Middle frontal gyrus (tissue), 1 donor: ENCODE measurements at regions not wholly inside any gene's neighbourhood (a gene's known extent, or its start where the extent isn't known, plus 50 kb on each side); places are given as distances from the start of the nearest gene placed in this dataset.

Experiments used
- DNase-seq: peaks from one replicate; pipeline ENCODE4 v3.0.0-alpha.2; 2015; ENCODE audit warnings: low spot score; ENCODE audit errors: extremely low spot score

- DNase-seq, result no peak
Measured at GRCh38 chr6:159443417-159443920, 249.6 kb downstream of the SOD2 start.

- no peak for DNase-seq
Measured at GRCh38 chr6:159441704-159441981, 251.4 kb downstream of the SOD2 start.

- DNase-seq, result no peak
Measured at GRCh38 chr6:159440911-159441703, 251.9 kb downstream of the SOD2 start.

DNA sequence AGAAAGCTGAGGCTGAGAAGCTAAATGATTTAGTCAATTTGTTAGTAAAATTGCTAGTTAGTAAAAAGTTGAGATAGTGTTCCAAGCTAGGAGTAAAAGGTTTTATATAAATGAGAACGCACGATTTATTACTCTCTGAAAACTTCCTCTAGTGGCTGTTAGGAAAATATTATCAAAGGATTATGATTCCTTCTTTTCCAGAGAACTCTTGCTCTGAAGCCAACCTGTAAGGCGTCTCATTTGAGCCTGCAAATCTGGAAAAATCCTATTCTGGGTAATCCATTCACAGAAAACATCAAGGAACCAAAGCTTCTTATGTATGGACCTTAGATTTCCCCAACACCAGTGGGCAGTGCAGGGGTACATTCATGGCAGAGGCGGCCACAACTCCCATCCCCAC, 252.7 kb downstream of the SOD2 start:
- no peak for DNase-seq

DNA sequence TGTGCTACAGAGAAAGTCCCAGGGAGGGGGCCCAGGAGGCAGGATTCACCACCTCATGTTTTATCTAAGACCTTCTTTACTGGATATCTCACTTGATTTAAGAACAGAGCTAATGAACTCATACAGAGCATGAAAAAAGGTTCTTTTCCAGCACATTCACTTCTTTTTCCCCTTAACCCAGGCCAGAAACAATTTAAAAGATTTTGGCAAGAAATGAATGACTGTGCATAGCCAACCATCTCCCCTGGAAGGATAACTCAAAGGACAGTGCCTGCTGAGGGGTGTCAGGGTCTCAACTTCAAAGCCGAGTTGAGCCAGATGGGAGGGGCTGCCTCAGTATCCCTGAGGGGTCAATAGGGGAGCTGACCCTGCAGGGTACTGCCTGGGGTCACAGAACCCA, 253.4 kb downstream of the SOD2 start:
- DNase-seq, result no peak

DNA sequence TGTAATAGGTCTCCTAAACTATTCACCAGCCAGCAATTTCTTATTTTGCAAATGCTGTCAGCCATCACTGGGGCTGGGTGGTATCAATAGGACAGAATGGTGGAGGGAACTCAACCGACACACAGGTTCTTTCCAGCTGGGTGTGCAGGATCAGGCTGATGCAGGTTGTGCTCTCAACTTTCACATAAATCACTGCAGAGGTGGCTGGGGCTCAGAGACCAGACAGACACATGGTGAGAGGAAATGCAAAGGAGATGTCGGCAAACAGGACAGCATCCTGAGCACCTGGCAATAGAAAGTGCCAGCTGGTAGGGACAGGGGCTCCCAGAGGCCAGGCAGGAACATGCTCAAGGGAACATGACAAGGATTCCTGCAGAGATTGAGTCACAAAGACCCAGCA, 254.9 kb downstream of the SOD2 start:
- no peak for DNase-seq

DNA sequence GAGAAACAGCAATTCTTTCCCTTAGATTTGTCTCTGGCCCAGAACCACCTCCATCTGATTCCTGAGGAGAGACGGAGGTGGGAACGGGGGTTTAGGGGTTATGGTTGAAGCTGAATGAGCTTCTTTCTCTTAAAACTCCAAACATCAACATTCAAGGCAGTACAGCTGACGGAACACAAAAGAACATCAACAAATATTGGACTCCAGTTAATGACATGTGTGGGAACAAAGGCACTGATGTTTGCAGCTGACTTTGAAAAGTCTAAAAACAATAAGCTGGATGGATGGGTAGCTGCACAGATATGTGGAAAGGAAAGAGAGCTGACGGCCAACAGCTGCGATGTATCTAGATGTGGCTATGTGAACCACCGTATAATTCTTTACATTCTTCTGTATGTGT, 256.5 kb downstream of the SOD2 start:
- no peak for DNase-seq

DNA sequence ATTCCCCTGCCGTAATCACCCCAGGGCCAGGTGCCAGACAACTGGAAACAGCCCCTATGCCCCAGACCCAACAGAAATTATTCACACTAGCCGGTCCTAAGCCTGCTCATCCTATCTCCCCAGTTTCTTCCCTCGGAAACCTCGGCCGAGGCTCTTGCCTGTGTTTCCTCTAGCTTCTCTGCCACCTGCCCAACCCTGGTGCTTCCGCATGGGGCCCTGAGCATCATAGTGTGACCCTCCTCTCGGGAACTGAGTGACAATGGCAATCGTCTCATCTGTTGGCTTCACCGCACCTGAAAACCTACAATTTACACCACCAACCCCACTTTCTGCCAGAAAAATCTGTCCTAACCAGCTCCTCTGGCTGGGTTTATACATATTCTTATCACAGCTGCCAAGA, 257.3 kb downstream of the SOD2 start:
- DNase-seq, result no peak

- no peak for DNase-seq
Measured at GRCh38 chr6:159434410-159434809, 258.6 kb downstream of the SOD2 start.

GRCh38 chr6:159433550-159433949, 259.5 kb downstream of the SOD2 start:
- no peak for DNase-seq

DNA sequence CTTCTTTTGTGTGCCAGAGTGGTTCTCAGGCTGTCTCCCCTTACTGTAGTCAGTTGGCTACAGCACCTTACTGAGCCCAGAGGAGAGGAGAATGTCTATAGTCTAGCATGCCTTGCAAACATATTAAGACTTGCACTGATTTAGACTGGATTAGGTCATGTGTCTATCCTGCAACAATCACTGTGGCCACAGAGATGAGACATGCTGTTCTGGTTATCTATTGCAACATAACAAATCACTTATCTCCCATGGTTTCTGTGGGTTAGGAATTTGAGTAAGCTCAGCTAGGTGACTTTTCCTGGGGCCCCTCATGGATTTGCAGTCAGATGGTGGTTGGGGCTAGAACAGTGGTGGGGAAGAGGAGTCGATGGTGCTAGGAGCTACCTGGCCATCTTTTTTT, 261.3 kb downstream of the SOD2 start:
- DNase-seq, result no peak

DNA sequence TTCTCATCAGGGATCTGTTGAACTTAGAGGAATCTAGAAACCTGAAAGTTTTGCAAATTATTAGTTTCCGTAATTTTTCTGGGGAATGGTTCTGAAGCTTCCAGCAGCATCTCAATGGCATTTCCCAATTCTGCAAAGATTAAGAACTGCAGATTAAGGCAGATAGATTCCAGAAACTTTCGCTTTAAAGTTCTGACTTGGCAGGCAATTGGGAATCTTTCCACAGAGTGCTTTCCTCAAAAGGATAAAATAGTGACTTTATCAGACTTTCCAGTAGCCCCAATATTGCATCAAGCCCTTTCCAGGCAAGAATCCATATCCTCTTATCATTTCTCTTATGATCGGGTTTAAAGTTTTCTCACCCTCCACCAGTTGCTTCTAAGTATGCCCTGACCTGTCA, 261.1 kb downstream of the FNDC1 start:
- no peak for DNase-seq

- no peak for DNase-seq
Measured at GRCh38 chr6:159429433-159429832, 260.2 kb downstream of the FNDC1 start.

- no peak for DNase-seq
Measured at GRCh38 chr6:159427771-159428170, 258.6 kb downstream of the FNDC1 start.

- no peak for DNase-seq
Measured at GRCh38 chr6:159427335-159427734, 258.1 kb downstream of the FNDC1 start.

DNA sequence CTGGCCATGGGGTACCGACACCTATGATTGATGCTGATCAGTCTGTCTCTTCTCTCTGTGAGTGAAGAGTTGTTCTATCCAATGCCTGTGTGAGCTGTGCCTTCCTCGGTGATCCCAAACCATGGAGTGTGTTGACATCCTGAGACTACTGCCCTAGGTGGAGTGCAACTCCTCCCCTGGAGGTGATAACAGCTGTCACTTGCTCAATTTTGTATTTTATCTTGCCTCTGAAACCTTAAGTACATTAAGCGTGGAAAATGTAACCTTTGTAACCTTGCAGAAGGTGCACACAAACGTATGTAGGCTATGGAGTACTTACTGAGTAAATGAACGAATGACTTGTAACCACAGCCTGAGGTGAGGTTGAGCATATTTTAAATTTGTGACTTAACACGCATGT, 256.2 kb downstream of the FNDC1 start:
- no peak for DNase-seq

- DNase-seq, result no peak
Measured at GRCh38 chr6:159422041-159422984, 253.1 kb downstream of the FNDC1 start.

GRCh38 chr6:159421586-159421985, 252.4 kb downstream of the FNDC1 start:
- DNase-seq, result no peak

DNA sequence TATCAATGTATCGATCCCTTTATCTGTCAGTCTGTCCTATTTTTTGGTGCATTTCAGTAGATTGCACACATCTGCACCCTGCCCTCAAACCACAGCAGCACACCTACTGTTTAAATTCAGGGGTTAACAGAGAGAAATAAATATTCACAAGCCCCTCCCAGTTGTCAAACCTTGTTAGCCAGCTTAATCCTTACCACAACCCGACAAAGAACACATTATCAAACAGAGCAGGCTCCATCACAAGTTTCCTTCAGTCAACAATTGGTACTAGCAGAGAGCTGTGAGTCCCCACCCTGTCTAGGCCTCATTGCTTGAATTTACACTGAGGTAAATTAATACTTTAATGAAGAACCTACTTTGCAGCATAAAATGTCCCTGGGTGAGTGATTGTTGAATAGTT, 249.8 kb downstream of the FNDC1 start:
- no peak for DNase-seq

- no peak for DNase-seq
Measured at GRCh38 chr6:159416891-159417560, 247.8 kb downstream of the FNDC1 start.

- no peak for DNase-seq
Measured at GRCh38 chr6:159415540-159415939, 246.3 kb downstream of the FNDC1 start.

DNA sequence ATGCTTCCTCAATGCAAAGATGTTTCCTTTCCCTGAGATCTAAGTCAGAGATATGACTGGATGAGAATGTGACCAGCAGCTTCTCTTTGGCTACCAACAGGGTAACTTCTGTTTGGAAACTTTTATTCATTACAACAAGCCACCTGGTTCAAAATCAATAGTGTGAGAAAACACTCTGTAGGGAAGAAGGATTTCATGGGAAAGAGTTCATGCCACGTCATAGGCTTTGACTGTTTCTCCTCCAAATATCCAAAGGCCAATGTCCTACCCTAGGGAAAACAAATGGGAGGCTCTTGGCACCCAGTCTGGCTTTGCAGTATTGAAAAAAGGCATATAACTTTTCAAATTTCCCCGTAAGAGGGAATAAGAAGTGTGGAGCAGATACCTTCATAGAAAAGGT, 245.5 kb downstream of the FNDC1 start:
- DNase-seq, result no peak
